MM.1S (cell line): ENCODE measurements at regions not wholly inside any gene's neighbourhood (a gene's known extent, or its start where the extent isn't known, plus 50 kb on each side); places are given as distances from the start of the nearest gene placed in this dataset.

Experiments used
- DNase-seq: peaks from one replicate; pipeline ENCODE4 v3.0.0-alpha.2; 2015
- H2AFZ ChIP-seq: fragments of 300-600 bp; sonication (generic); 2 replicates; pipeline ENCODE4 v1.6.0; 2016; ENCODE audit warnings: antibody characterized with exemption, low read length
- H3F3A ChIP-seq: fragments of 300-600 bp; sonication (generic); 2 replicates; pipeline ENCODE4 v1.6.1; 2016; ENCODE audit warnings: mild to moderate bottlenecking, antibody characterized with exemption, low read length, moderate library complexity, mixed read lengths; ENCODE audit not compliant: insufficient read depth
- H3K27ac ChIP-seq: fragments of 300-600 bp; sonication (generic); 2 replicates; pipeline ENCODE4 v1.5.1; 2016; ENCODE audit warnings: mild to moderate bottlenecking, low read length
- H3K27me3 ChIP-seq: fragments of 300-600 bp; sonication (generic); replicated peaks from 2 replicates; pipeline ENCODE4 v1.6.0; 2016; ENCODE audit warnings: low read length; ENCODE audit not compliant: insufficient read depth
- H3K36me3 ChIP-seq: fragments of 300-600 bp; sonication (generic); replicated peaks from 2 replicates; pipeline ENCODE4 v1.6.1; 2016; ENCODE audit warnings: mild to moderate bottlenecking, low read length, mixed read lengths; ENCODE audit not compliant: insufficient read depth
- H3K4me1 ChIP-seq: fragments of 300-600 bp; sonication (generic); 2 replicates; pipeline ENCODE4 v1.6.1; 2016; ENCODE audit warnings: low read length, mixed read lengths
- H3K4me2 ChIP-seq: fragments of 300-600 bp; sonication (generic); 2 replicates; pipeline ENCODE4 v1.6.0; 2016; ENCODE audit warnings: low read depth, low read length
- H3K4me3 ChIP-seq: fragments of 300-600 bp; sonication (generic); 2 replicates; pipeline ENCODE4 v1.5.1; 2016; ENCODE audit warnings: low read length, mixed read lengths
- H3K79me2 ChIP-seq: fragments of 300-600 bp; sonication (generic); 2 replicates; pipeline ENCODE4 v1.6.1; 2016; ENCODE audit warnings: mixed run types, low read length, mixed read lengths
- H3K9ac ChIP-seq: fragments of 300-600 bp; sonication (generic); 2 replicates; pipeline ENCODE4 v1.6.1; 2016; ENCODE audit warnings: low read length, mixed read lengths
- H3K9me2 ChIP-seq: fragments of 300-600 bp; sonication (generic); replicated peaks from 2 replicates; pipeline ENCODE4 v1.6.1; 2016; ENCODE audit warnings: mild to moderate bottlenecking, low read length, mixed read lengths; ENCODE audit not compliant: insufficient read depth
- H3K9me3 ChIP-seq: fragments of 300-600 bp; sonication (generic); replicated peaks from 2 replicates; pipeline ENCODE4 v1.6.1; 2016; ENCODE audit warnings: mild to moderate bottlenecking, low read length, mixed read lengths; ENCODE audit not compliant: insufficient read depth
- H4K20me1 ChIP-seq: fragments of 300-600 bp; sonication (generic); 2 replicates; pipeline ENCODE4 v1.6.1; 2016; ENCODE audit warnings: mild to moderate bottlenecking, low read length, moderate library complexity, mixed read lengths; ENCODE audit not compliant: insufficient read depth
- EZH2 ChIP-seq: fragments of 300-600 bp; sonication (generic); optimal IDR thresholded peaks from 2 replicates; pipeline ENCODE3; 2017; ENCODE audit warnings: low read depth, mild to moderate bottlenecking, antibody characterized with exemption, low read length, mixed read lengths
- EZH2phosphoT487 ChIP-seq: fragments of 300-600 bp; sonication (generic); IDR thresholded peaks from 2 replicates; pipeline ENCODE4 v1.6.1; 2018; ENCODE audit warnings: antibody characterized with exemption, low read length
- TF ChIP-seq, protein P1 (sequence below): fragments of 300-600 bp; sonication (generic); IDR thresholded peaks from 2 replicates; pipeline ENCODE4 v1.5.1; 2016; ENCODE audit warnings: antibody characterized with exemption, low read length, mixed read lengths

DNA sequence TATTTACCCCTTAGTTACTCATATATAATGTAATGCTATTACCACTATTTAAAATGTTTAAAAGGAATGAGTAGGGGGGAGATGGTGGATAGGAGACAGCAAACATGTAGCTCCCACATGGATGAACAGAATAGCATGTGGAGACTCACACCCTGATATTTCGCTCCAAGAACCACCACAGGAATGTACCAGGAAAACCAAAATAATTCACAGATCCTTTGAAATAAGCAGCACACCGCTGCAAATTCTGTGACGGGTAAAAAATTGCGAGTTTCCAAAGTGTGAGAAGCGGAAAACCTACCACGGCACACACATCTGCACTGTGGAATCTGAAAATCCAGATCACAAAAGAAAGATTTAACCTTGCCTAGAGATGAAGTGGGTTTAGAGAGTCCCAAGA, 428.2 kb downstream of the TLL1 start:
- no peaks in the 10 kb centered on the region for H3K79me2 ChIP-seq
- no peaks in the 10 kb centered on the region for H3F3A ChIP-seq
- no peak overlapping the region for H3K27ac ChIP-seq
- H3K9me2 ChIP-seq = no peaks in the 10 kb centered on the region
- H3K9ac ChIP-seq = no peak overlapping the region
- no peak overlapping the region for H3K4me3 ChIP-seq
- no peaks in the 10 kb centered on the region for H3K9me3 ChIP-seq
- H2AFZ ChIP-seq = no peak overlapping the region
- no peaks in the 10 kb centered on the region for H3K36me3 ChIP-seq
- H4K20me1 ChIP-seq = no peaks in the 10 kb centered on the region
- no peak for DNase-seq
- no peak overlapping the region for H3K4me2 ChIP-seq
- H3K27me3 ChIP-seq = no peaks in the 10 kb centered on the region
- H3K4me1 ChIP-seq = no peaks in the 10 kb centered on the region
- no peak for TF ChIP-seq EZH2phosphoT487
- TF ChIP-seq, protein P1, sequence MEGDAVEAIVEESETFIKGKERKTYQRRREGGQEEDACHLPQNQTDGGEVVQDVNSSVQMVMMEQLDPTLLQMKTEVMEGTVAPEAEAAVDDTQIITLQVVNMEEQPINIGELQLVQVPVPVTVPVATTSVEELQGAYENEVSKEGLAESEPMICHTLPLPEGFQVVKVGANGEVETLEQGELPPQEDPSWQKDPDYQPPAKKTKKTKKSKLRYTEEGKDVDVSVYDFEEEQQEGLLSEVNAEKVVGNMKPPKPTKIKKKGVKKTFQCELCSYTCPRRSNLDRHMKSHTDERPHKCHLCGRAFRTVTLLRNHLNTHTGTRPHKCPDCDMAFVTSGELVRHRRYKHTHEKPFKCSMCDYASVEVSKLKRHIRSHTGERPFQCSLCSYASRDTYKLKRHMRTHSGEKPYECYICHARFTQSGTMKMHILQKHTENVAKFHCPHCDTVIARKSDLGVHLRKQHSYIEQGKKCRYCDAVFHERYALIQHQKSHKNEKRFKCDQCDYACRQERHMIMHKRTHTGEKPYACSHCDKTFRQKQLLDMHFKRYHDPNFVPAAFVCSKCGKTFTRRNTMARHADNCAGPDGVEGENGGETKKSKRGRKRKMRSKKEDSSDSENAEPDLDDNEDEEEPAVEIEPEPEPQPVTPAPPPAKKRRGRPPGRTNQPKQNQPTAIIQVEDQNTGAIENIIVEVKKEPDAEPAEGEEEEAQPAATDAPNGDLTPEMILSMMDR = no peak
- no peak for TF ChIP-seq EZH2

GRCh38 chr4:166308647-166309046, 435.6 kb downstream of the TLL1 start:
- DNase-seq = no peak

DNA sequence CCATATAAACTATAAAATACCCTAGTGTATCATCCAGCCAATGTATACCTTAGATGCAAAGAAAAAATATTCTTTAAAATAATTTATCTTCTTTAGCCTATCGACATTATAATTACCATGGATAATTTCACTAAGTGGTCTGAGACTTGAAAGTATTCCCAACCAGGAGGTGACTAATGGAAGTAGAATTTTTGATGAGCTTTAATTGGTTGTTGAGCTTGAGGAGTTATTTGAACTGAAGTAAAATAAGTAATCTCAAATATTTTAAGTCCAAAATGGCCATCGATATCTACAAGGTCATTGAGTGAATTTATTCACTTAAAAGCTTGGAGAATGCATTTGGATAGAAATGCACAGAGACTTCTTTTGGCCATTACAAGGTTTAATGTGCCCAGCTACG, 436.2 kb downstream of the TLL1 start:
- Histone ChIP-seq H3K27me3 (no peaks in the 10 kb centered on the region), H3K4me2 (no peak overlapping the region), H3K9me2 (no peaks in the 10 kb centered on the region), H3F3A (no peaks in the 10 kb centered on the region), H3K4me3 (no peak overlapping the region), H3K9ac (no peak overlapping the region), H3K36me3 (no peaks in the 10 kb centered on the region), H3K79me2 (no peaks in the 10 kb centered on the region), H3K4me1 (no peaks in the 10 kb centered on the region), H2AFZ (no peak overlapping the region), H3K9me3 (no peaks in the 10 kb centered on the region), H3K27ac (no peak overlapping the region), H4K20me1 (no peaks in the 10 kb centered on the region)
- TF ChIP-seq, protein P1 = no peak
- TF ChIP-seq EZH2 (no peak), EZH2phosphoT487 (no peak)
- DNase-seq = no peak

More at GRCh38 chr4:166308647-166309046, 435.6 kb downstream of the TLL1 start:
- Histone ChIP-seq H3F3A (no peaks in the 10 kb centered on the region), H2AFZ (no peak overlapping the region), H3K9me3 (no peaks in the 10 kb centered on the region), H3K4me3 (no peak overlapping the region), H3K9ac (no peak overlapping the region), H3K36me3 (no peaks in the 10 kb centered on the region), H3K9me2 (no peaks in the 10 kb centered on the region), H4K20me1 (no peaks in the 10 kb centered on the region), H3K27me3 (no peaks in the 10 kb centered on the region), H3K27ac (no peak overlapping the region), H3K4me2 (no peak overlapping the region), H3K4me1 (no peaks in the 10 kb centered on the region), H3K79me2 (no peaks in the 10 kb centered on the region)
- TF ChIP-seq, protein P1 = no peak
- TF ChIP-seq EZH2phosphoT487 = no peak
- no peak for TF ChIP-seq EZH2
